HL-60 (cell line): ENCODE measurements at regions not wholly inside any gene's neighbourhood (a gene's known extent, or its start where the extent isn't known, plus 50 kb on each side); places are given as distances from the start of the nearest gene placed in this dataset.

Experiments used
- GABPA ChIP-seq: IDR thresholded peaks from 2 replicates; pipeline ENCODE4 v1.6.1; 2012; ENCODE audit warnings: low read depth
- POLR2AphosphoS5 ChIP-seq: IDR thresholded peaks from 2 replicates; pipeline ENCODE4 v1.6.1; 2012; ENCODE audit warnings: low read depth
- TF ChIP-seq, protein P1 (sequence below): IDR thresholded peaks from one replicate; pipeline ENCODE4 v1.5.1; 2011; ENCODE audit warnings: low read length, control low read depth, inconsistent platforms; ENCODE audit not compliant: insufficient read depth

DNA sequence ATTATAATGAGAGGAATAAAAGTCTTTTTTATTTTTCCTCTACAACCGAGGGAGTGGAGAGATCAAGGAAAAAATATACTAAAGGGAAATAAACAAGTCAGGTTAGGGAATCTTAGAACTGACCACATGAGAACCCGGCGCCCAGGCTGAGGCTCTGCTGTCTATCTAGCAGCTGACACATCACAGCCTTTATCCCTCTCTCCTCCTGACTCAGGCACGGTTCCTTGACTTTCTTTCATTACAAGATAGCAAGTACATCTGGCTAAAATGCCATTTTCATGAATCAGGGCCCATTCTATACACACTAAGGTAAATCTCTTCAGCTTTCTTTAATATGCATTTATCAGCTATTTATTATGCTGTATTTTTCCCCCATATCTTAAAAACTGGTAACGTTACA is 296.0 kb downstream of the TMX3 start:
- no peak for TF ChIP-seq GABPA
- TF ChIP-seq POLR2AphosphoS5: no peak
- TF ChIP-seq, protein P1, sequence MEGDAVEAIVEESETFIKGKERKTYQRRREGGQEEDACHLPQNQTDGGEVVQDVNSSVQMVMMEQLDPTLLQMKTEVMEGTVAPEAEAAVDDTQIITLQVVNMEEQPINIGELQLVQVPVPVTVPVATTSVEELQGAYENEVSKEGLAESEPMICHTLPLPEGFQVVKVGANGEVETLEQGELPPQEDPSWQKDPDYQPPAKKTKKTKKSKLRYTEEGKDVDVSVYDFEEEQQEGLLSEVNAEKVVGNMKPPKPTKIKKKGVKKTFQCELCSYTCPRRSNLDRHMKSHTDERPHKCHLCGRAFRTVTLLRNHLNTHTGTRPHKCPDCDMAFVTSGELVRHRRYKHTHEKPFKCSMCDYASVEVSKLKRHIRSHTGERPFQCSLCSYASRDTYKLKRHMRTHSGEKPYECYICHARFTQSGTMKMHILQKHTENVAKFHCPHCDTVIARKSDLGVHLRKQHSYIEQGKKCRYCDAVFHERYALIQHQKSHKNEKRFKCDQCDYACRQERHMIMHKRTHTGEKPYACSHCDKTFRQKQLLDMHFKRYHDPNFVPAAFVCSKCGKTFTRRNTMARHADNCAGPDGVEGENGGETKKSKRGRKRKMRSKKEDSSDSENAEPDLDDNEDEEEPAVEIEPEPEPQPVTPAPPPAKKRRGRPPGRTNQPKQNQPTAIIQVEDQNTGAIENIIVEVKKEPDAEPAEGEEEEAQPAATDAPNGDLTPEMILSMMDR: no peak
